Endothelial cell of umbilical vein (primary cell): ENCODE measurements at regions not wholly inside any gene's neighbourhood (a gene's known extent, or its start where the extent isn't known, plus 50 kb on each side); places are given as distances from the start of the nearest gene placed in this dataset.

ENCODE experiments used
- BruUV-seq: library from RNA; stranded (reverse); fragments of 400-500 nt; replicated peaks from 2 replicates; lab custom pipeline; 2021; lab: Mats Ljungman, UMichigan
- CTCF ChIA-PET: fragments of 300-600, 350-600 bp; sonication (Branson Sonifier 250); formaldehyde crosslinking; loops from one replicate; lab custom pipeline; 2021; ENCODE audit warnings: antibody characterized with exemption, inconsistent platforms; lab: Charles Lee
- POLR2A ChIA-PET: fragments of 300-600, 350-600 bp; sonication (Branson Sonifier 250); formaldehyde crosslinking; loops from one replicate; lab custom pipeline; 2021; ENCODE audit warnings: antibody characterized with exemption, inconsistent platforms; lab: Charles Lee
- DNase-seq: peaks from one replicate; pipeline ENCODE4 v3.0.0-alpha.2; 2011; ENCODE audit warnings: low read depth, low spot score
- FAIRE-seq: peaks from 2 replicates; lab custom pipeline; 2011; peaks lifted over from hg19 to GRCh38; lab: Jason Lieb, UNC
- H2AFZ ChIP-seq: 2 replicates; pipeline ENCODE4 v1.6.0; 2012; ENCODE audit warnings: low read depth, low read length, control low read depth, inconsistent platforms
- H3K27ac ChIP-seq: 2 replicates; pipeline ENCODE4 v1.5.1; 2011; ENCODE audit warnings: low read depth, mild to moderate bottlenecking, control low read depth, low read length, moderate library complexity; ENCODE audit not compliant: insufficient read depth
- H3K27me3 ChIP-seq, 2 experiments: 2 replicates each; pipeline versions ENCODE4 v1.6.0 to v1.6.1; 2011; ENCODE audit warnings: low read length in 2 of 2, mixed read lengths in 1 of 2; ENCODE audit not compliant: control insufficient read depth in 2 of 2, insufficient read depth in 2 of 2
- H3K36me3 ChIP-seq, 2 experiments: 2 replicates in 1 of 2; 3 replicates in 1 of 2; pipeline ENCODE4 v1.5.1; 2011; ENCODE audit warnings: low read length in 2 of 2, mild to moderate bottlenecking in 1 of 2, moderate library complexity in 1 of 2; ENCODE audit not compliant: control insufficient read depth in 2 of 2, insufficient read depth in 2 of 2; ENCODE audit errors: extremely low read depth in 1 of 2
- H3K4me1 ChIP-seq: 3 replicates; pipeline ENCODE4 v1.5.1; 2011; ENCODE audit warnings: mild to moderate bottlenecking, low read length; ENCODE audit not compliant: control insufficient read depth, insufficient read depth; ENCODE audit errors: extremely low read depth
- H3K4me2 ChIP-seq: 2 replicates; pipeline ENCODE4 v1.6.1; 2011; ENCODE audit warnings: low read length, control low read depth, mixed read lengths; ENCODE audit not compliant: insufficient read depth
- H3K4me3 ChIP-seq, 3 experiments: fragments of 200-600 bp in 1 of 3; sonication (generic), shearing (Covaris generic) in 1 of 3; replicated peaks in 1 of 3; 2 replicates each; pipeline ENCODE4 v1.5.1; 2011 to 2016; ENCODE audit warnings: control low read depth in 3 of 3, low read length in 3 of 3, mild to moderate bottlenecking in 2 of 3, inconsistent platforms in 1 of 3, low read depth in 1 of 3, moderate library complexity in 1 of 3; ENCODE audit not compliant: insufficient read depth in 1 of 3
- H3K79me2 ChIP-seq: 2 replicates; pipeline ENCODE4 v1.6.0; 2012; ENCODE audit warnings: low read length, inconsistent platforms; ENCODE audit not compliant: control insufficient read depth, insufficient read depth
- H3K9ac ChIP-seq: replicated peaks from 2 replicates; pipeline ENCODE3; 2011; ENCODE audit warnings: low read length, control low read depth; ENCODE audit not compliant: insufficient read depth; ENCODE audit errors: extremely low read depth
- H3K9me1 ChIP-seq: replicated peaks from 3 replicates; pipeline ENCODE4 v1.6.0; 2011; ENCODE audit warnings: mild to moderate bottlenecking, low read length; ENCODE audit not compliant: control insufficient read depth, insufficient read depth; ENCODE audit errors: extremely low read depth
- H3K9me3 ChIP-seq: replicated peaks from 2 replicates; pipeline ENCODE4 v1.5.1; 2012; ENCODE audit warnings: low read length, inconsistent platforms; ENCODE audit not compliant: control insufficient read depth, insufficient read depth
- H4K20me1 ChIP-seq: replicated peaks from 2 replicates; pipeline ENCODE3; 2011; ENCODE audit warnings: mild to moderate bottlenecking, low read length; ENCODE audit not compliant: control insufficient read depth, insufficient read depth; ENCODE audit errors: extremely low read depth
- CTCF ChIP-seq, 2 donors: IDR thresholded peaks; 1 replicate in 1 of 2; 2 replicates in 1 of 2; pipeline ENCODE4 v1.5.1; 2011; ENCODE audit warnings: low read length in 2 of 2, mild to moderate bottlenecking in 2 of 2, moderate library complexity in 2 of 2, control low read depth in 1 of 2, inconsistent platforms in 1 of 2, low read depth in 1 of 2; ENCODE audit not compliant: insufficient read depth in 1 of 2; ENCODE audit errors: extremely low read depth in 1 of 2
- EZH2 ChIP-seq: IDR thresholded peaks from 2 replicates; pipeline ENCODE4 v1.6.1; 2012; ENCODE audit warnings: borderline replicate concordance, low read depth, mild to moderate bottlenecking, moderate library complexity, low read length, inconsistent platforms; ENCODE audit not compliant: severe bottlenecking
- FOS ChIP-seq: IDR thresholded peaks from 2 replicates; pipeline ENCODE4 v1.6.1; 2011; ENCODE audit warnings: mild to moderate bottlenecking, low read length, moderate library complexity, borderline replicate concordance; ENCODE audit not compliant: insufficient read depth
- GATA2 ChIP-seq: IDR thresholded peaks from 2 replicates; pipeline ENCODE4 v1.7.0; 2011; ENCODE audit warnings: low read depth, mild to moderate bottlenecking, moderate library complexity, mixed read lengths, low read length; ENCODE audit not compliant: insufficient read length, insufficient read depth
- JUN ChIP-seq: IDR thresholded peaks from 2 replicates; pipeline ENCODE4 v1.6.1; 2011; ENCODE audit warnings: borderline replicate concordance, low read depth; ENCODE audit not compliant: insufficient read length, insufficient read depth
- MYC ChIP-seq: IDR thresholded peaks from one replicate; pipeline ENCODE4 v1.6.1; 2011; ENCODE audit warnings: mild to moderate bottlenecking, low read depth, low read length
- POLR2A ChIP-seq: IDR thresholded peaks from 2 replicates; pipeline ENCODE4 v1.6.1; 2012; ENCODE audit warnings: low read depth, mild to moderate bottlenecking, control low read depth, low read length
- POLR2AphosphoS5 ChIP-seq: IDR thresholded peaks from 2 replicates; pipeline ENCODE4 v1.6.1; 2012; ENCODE audit warnings: low read depth, mild to moderate bottlenecking, control low read depth, low read length, moderate library complexity; ENCODE audit not compliant: insufficient read depth
- dilution Hi-C: fragments of 300-500 bp; cut with MboI; formaldehyde crosslinking; loops from one replicate; pipeline ENCODE4 v1.15.0; 2019; ENCODE audit warnings: low sequenced_read_pairs; ENCODE audit not compliant: extremely low pct_ligation_motif_present
- intact Hi-C: fragments of 100-400 bp; cut with micrococcal nuclease; formaldehyde crosslinking; loops from one replicate; pipeline ENCODE4 v1.10.0; 2022
- TF ChIP-seq, protein P1 (sequence below): IDR thresholded peaks from 2 replicates; pipeline ENCODE4 v1.6.1; 2011; ENCODE audit not compliant: insufficient read depth, insufficient read length

- dilution Hi-C loops (no loop called here), intact Hi-C loops (no loop called here)
- Histone ChIP-seq H3K79me2 (no peaks in the 10 kb centered on the region), H3K4me1 (no peaks in the 10 kb centered on the region), H3K9me1 (no peaks in the 10 kb centered on the region), H3K36me3 (no peaks in the 10 kb centered on the region), H3K27me3 (no peaks in the 10 kb centered on the region), H3K4me2 (no peak overlapping the region), H3K27ac (no peak overlapping the region), H4K20me1 (no peaks in the 10 kb centered on the region), H3K9ac (no peak overlapping the region), H3K9me3 (no peaks in the 10 kb centered on the region), H2AFZ (no peak overlapping the region), H3K4me3 (no peak overlapping the region)
- TF ChIP-seq JUN (no peak), GATA2 (no peak), POLR2A (no peak), FOS (no peak), EZH2 (no peak), CTCF (IDR thresholded peaks at IDR 0.05; ENCODE audit: extremely low read depth in 1 of 2, insufficient read depth in 1 of 2, low read depth in 1 of 2, low read length in 2 of 2) (no peak), MYC (no peak), POLR2AphosphoS5 (no peak)
- TF ChIP-seq, protein P1, sequence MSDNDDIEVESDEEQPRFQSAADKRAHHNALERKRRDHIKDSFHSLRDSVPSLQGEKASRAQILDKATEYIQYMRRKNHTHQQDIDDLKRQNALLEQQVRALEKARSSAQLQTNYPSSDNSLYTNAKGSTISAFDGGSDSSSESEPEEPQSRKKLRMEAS, result no peak
- peak; percentile 8 for FAIRE-seq
- CTCF ChIA-PET, result no interaction called here
- BruUV-seq, result no TSS peak
- DNase-seq, result no peak
- POLR2A ChIA-PET, result no interaction called here
Measured at GRCh38 chr16:61370564-61370963, 665.7 kb downstream of the CDH8 start.
